ENCODE measurements at regions not wholly inside any gene's neighbourhood (a gene's known extent, or its start where the extent isn't known, plus 50 kb on each side); places are given as distances from the start of the nearest gene placed in this dataset.

- Histone ChIP-seq H3K27me3 (no peaks in the 10 kb centered on the region), H3K79me2 (no peaks in the 10 kb centered on the region), H3K4me3 (no peak overlapping the region), H3K9me3 (ENCODE audit: low read depth) (no peaks in the 10 kb centered on the region), H3K9me2 (replicated peaks; ENCODE audit: insufficient read depth) (no peaks in the 10 kb centered on the region), H3K4me2 (no peak overlapping the region), H4K20me1 (ENCODE audit: insufficient read depth, poor library complexity, severe bottlenecking) (no peaks in the 10 kb centered on the region), H3K4me1 (ENCODE audit: insufficient read depth) (no peaks in the 10 kb centered on the region), H2AFZ (no peak overlapping the region), H3K36me3 (replicated peaks; ENCODE audit: insufficient read depth, low read depth) (no peaks in the 10 kb centered on the region), H3K27ac (no peak overlapping the region)
- 44% methylated on average over 6 of the region's 6 CpGs for WGBS (ENCODE audit: low lambda C conversion rate, missing lambda C conversion rate)
- no peak for TF ChIP-seq EZH2phosphoT487 (IDR thresholded peaks at IDR 0.05; ENCODE audit: low read depth, severe bottlenecking, unreplicated experiment)
- DNase-seq (ENCODE audit: low spot score), result no peak
Observed at GRCh38 chr11:103842191-103842590, 194.2 kb upstream of the DDI1 start.

- no peak overlapping the region for H3K4me3 ChIP-seq
- H3K9me3 ChIP-seq (ENCODE audit: low read depth), result no peaks in the 10 kb centered on the region
- H2AFZ ChIP-seq, result no peak overlapping the region
- DNase-seq (ENCODE audit: low spot score), result no peak
- no peak overlapping the region for H3K4me2 ChIP-seq
- H3K4me1 ChIP-seq (ENCODE audit: insufficient read depth), result no peaks in the 10 kb centered on the region
- H3K27me3 ChIP-seq, result no peaks in the 10 kb centered on the region
- no peaks in the 10 kb centered on the region for H3K9me2 ChIP-seq (replicated peaks; ENCODE audit: insufficient read depth)
- H3K36me3 ChIP-seq (replicated peaks; ENCODE audit: insufficient read depth, low read depth), result no peaks in the 10 kb centered on the region
- 64% methylated on average over 2 of the region's 2 CpGs for WGBS (ENCODE audit: low lambda C conversion rate, missing lambda C conversion rate)
- H4K20me1 ChIP-seq (ENCODE audit: insufficient read depth, poor library complexity, severe bottlenecking), result no peaks in the 10 kb centered on the region
- no peak overlapping the region for H3K27ac ChIP-seq
- no peak for TF ChIP-seq EZH2 (IDR thresholded peaks at IDR 0.05; ENCODE audit: borderline replicate concordance)
- no peak for TF ChIP-seq CTCF (IDR thresholded peaks at IDR 0.05; ENCODE audit: poor library complexity)
- TF ChIP-seq EZH2phosphoT487 (IDR thresholded peaks at IDR 0.05; ENCODE audit: low read depth, severe bottlenecking, unreplicated experiment), result no peak
- H3K79me2 ChIP-seq, result no peaks in the 10 kb centered on the region
Observed at GRCh38 chr11:103842795-103843194, 193.6 kb upstream of the DDI1 start.

GRCh38 chr11:103844327-103845215, 191.9 kb upstream of the DDI1 start:
- no peaks in the 10 kb centered on the region for H3K27me3 ChIP-seq
- H3K4me1 ChIP-seq (ENCODE audit: insufficient read depth), result no peaks in the 10 kb centered on the region
- no peak overlapping the region for H3K4me3 ChIP-seq
- H3K79me2 ChIP-seq, result no peaks in the 10 kb centered on the region
- WGBS (ENCODE audit: low lambda C conversion rate, missing lambda C conversion rate), result 75% methylated on average over 7 of the region's 7 CpGs
- no peaks in the 10 kb centered on the region for H3K9me2 ChIP-seq (replicated peaks; ENCODE audit: insufficient read depth)
- TF ChIP-seq CTCF (IDR thresholded peaks at IDR 0.05; ENCODE audit: poor library complexity) (no peak), EZH2 (IDR thresholded peaks at IDR 0.05; ENCODE audit: borderline replicate concordance) (no peak)
- no peak overlapping the region for H2AFZ ChIP-seq
- H3K27ac ChIP-seq, result no peak overlapping the region
- H3K9me3 ChIP-seq (ENCODE audit: low read depth), result no peaks in the 10 kb centered on the region
- H3K4me2 ChIP-seq, result no peak overlapping the region
- H4K20me1 ChIP-seq (ENCODE audit: insufficient read depth, poor library complexity, severe bottlenecking), result no peaks in the 10 kb centered on the region
- no peak for DNase-seq (ENCODE audit: low spot score)
- no peaks in the 10 kb centered on the region for H3K36me3 ChIP-seq (replicated peaks; ENCODE audit: insufficient read depth, low read depth)

GRCh38 chr11:103845331-103845730, 191.1 kb upstream of the DDI1 start:
- 39% methylated on average over 1 of the region's 1 CpG for WGBS (ENCODE audit: low lambda C conversion rate, missing lambda C conversion rate)
- Histone ChIP-seq H3K27me3 (no peaks in the 10 kb centered on the region), H3K4me1 (ENCODE audit: insufficient read depth) (no peaks in the 10 kb centered on the region), H3K4me3 (no peak overlapping the region), H2AFZ (no peak overlapping the region), H3K4me2 (no peak overlapping the region), H3K9me2 (replicated peaks; ENCODE audit: insufficient read depth) (no peaks in the 10 kb centered on the region), H3K27ac (no peak overlapping the region), H4K20me1 (ENCODE audit: insufficient read depth, poor library complexity, severe bottlenecking) (no peaks in the 10 kb centered on the region), H3K36me3 (replicated peaks; ENCODE audit: insufficient read depth, low read depth) (no peaks in the 10 kb centered on the region), H3K79me2 (no peaks in the 10 kb centered on the region), H3K9me3 (ENCODE audit: low read depth) (no peaks in the 10 kb centered on the region)
- no peak for DNase-seq (ENCODE audit: low spot score)
- TF ChIP-seq EZH2phosphoT487 (IDR thresholded peaks at IDR 0.05; ENCODE audit: low read depth, severe bottlenecking, unreplicated experiment) (no peak), CTCF (IDR thresholded peaks at IDR 0.05; ENCODE audit: poor library complexity) (no peak), EZH2 (IDR thresholded peaks at IDR 0.05; ENCODE audit: borderline replicate concordance) (no peak)
